ENCODE measurements at regions not wholly inside any gene's neighbourhood (a gene's known extent, or its start where the extent isn't known, plus 50 kb on each side); places are given as distances from the start of the nearest gene placed in this dataset.

DNA sequence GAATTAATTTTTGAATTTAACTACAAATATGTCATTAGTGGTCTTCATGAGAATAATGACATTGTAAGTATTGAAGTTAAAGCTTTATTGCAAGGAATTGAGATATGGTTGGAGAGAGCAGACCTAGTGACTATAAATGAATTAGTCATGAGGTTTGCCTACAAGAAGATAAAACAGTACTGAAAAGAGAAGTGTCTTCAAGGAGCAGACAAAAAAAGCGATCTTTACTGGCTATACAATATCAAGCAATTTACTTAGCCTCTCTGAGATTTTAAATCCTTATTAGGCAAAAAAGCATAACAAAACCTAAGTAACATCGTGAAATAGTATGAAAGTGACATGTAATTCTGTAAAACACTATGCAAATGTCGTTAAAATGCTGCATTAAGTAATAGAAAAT, 435.1 kb upstream of the PCDH20 start:
- Histone ChIP-seq H3K4me3 (no peak overlapping the region), H3K36me3 (no peaks in the 10 kb centered on the region), H3K9me3 (no peaks in the 10 kb centered on the region), H3K27me3 (no peaks in the 10 kb centered on the region), H3K27ac (no peak overlapping the region), H3K4me1 (ENCODE audit: insufficient read depth) (no peaks in the 10 kb centered on the region)
- intact Hi-C loops (cut with DNase I): no loop called here
- TF ChIP-seq EP300 (IDR thresholded peaks at IDR 0.05) (no peak), POLR2A (IDR thresholded peaks at IDR 0.05) (no peak)
- TF ChIP-seq, protein P1, sequence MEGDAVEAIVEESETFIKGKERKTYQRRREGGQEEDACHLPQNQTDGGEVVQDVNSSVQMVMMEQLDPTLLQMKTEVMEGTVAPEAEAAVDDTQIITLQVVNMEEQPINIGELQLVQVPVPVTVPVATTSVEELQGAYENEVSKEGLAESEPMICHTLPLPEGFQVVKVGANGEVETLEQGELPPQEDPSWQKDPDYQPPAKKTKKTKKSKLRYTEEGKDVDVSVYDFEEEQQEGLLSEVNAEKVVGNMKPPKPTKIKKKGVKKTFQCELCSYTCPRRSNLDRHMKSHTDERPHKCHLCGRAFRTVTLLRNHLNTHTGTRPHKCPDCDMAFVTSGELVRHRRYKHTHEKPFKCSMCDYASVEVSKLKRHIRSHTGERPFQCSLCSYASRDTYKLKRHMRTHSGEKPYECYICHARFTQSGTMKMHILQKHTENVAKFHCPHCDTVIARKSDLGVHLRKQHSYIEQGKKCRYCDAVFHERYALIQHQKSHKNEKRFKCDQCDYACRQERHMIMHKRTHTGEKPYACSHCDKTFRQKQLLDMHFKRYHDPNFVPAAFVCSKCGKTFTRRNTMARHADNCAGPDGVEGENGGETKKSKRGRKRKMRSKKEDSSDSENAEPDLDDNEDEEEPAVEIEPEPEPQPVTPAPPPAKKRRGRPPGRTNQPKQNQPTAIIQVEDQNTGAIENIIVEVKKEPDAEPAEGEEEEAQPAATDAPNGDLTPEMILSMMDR (IDR thresholded peaks at IDR 0.05): no peak
- WGBS, 3 donors: 73 to 86% (median 79%) methylated on average over 3 of the region's 3 CpGs
- DNase-seq: no peak

- Histone ChIP-seq H3K9me3 (no peaks in the 10 kb centered on the region), H3K4me3 (no peak overlapping the region), H3K36me3 (no peaks in the 10 kb centered on the region), H3K4me1 (ENCODE audit: insufficient read depth) (no peaks in the 10 kb centered on the region), H3K27ac (no peak overlapping the region), H3K27me3 (no peaks in the 10 kb centered on the region)
- TF ChIP-seq, protein P1 (IDR thresholded peaks at IDR 0.05): no peak
- no peak for DNase-seq
- intact Hi-C loops (cut with DNase I): no loop called here
- WGBS, 3 donors: 83 to 91% (median 87%) methylated on average over 2 of the region's 2 CpGs
Observed at GRCh38 chr13:61838568-61838967, 422.9 kb upstream of the PCDH20 start.

GRCh38 chr13:61833228-61833627, 417.6 kb upstream of the PCDH20 start:
- H3K27ac ChIP-seq: no peak overlapping the region
- no peak for DNase-seq
- TF ChIP-seq EP300 (IDR thresholded peaks at IDR 0.05): no peak
- TF ChIP-seq, protein P1 (IDR thresholded peaks at IDR 0.05): no peak
- no peak for TF ChIP-seq POLR2A (IDR thresholded peaks at IDR 0.05)
- no peaks in the 10 kb centered on the region for H3K36me3 ChIP-seq
- intact Hi-C loops (cut with DNase I): no loop called here
- H3K4me3 ChIP-seq: no peak overlapping the region
- peaks cover 2% of the 10 kb centered on the region for H3K27me3 ChIP-seq
- H3K4me1 ChIP-seq (ENCODE audit: insufficient read depth): no peaks in the 10 kb centered on the region
- no peaks in the 10 kb centered on the region for H3K9me3 ChIP-seq
- 85 to 92% (median 86%) methylated on average over 3 of the region's 3 CpGs for WGBS, 3 donors

- Histone ChIP-seq H3K9me3 (no peaks in the 10 kb centered on the region), H3K4me3 (no peak overlapping the region), H3K4me1 (ENCODE audit: insufficient read depth) (no peaks in the 10 kb centered on the region), H3K27me3 (peaks cover 2% of the 10 kb centered on the region), H3K27ac (no peak overlapping the region), H3K36me3 (no peaks in the 10 kb centered on the region)
- 44 to 55% (median 48%) methylated on average over 2 of the region's 2 CpGs for WGBS, 3 donors
- no peak for DNase-seq
- intact Hi-C loops (cut with DNase I): no loop called here
- no peak for TF ChIP-seq POLR2A (IDR thresholded peaks at IDR 0.05)
- no peak for TF ChIP-seq EP300 (IDR thresholded peaks at IDR 0.05)
- TF ChIP-seq, protein P1 (IDR thresholded peaks at IDR 0.05): no peak
Observed at GRCh38 chr13:61831026-61831425, 415.4 kb upstream of the PCDH20 start.

GRCh38 chr13:61830475-61830874, 414.8 kb upstream of the PCDH20 start:
- intact Hi-C loops (cut with DNase I): no loop called here
- Histone ChIP-seq H3K36me3 (no peaks in the 10 kb centered on the region), H3K27me3 (peaks cover 2% of the 10 kb centered on the region), H3K4me3 (no peak overlapping the region), H3K27ac (no peak overlapping the region), H3K9me3 (no peaks in the 10 kb centered on the region), H3K4me1 (ENCODE audit: insufficient read depth) (no peaks in the 10 kb centered on the region)
- no peak for DNase-seq
- WGBS, 3 donors: 54 to 66% (median 58%) methylated on average over 1 of the region's 1 CpG
- TF ChIP-seq, protein P1 (IDR thresholded peaks at IDR 0.05): no peak
- no peak for TF ChIP-seq EP300 (IDR thresholded peaks at IDR 0.05)
- TF ChIP-seq POLR2A (IDR thresholded peaks at IDR 0.05): no peak

Data from ovary (tissue), 7 donors.